Stimulated activated CD4-positive, alpha-beta T cell treated with anti-CD3 and anti-CD28 coated beads, Interleukin-15, amount 100 ng/mL, for 24 hours (primary cell): ENCODE measurements at regions not wholly inside any gene's neighbourhood (a gene's known extent, or its start where the extent isn't known, plus 50 kb on each side); places are given as distances from the start of the nearest gene placed in this dataset.
"Not testable (repeated sequence)": the region's sequence is repeated elsewhere in the genome, so short reads cannot be mapped to it uniquely, and the experiment has no call there.

Source experiments
- DNase-seq: peaks from one replicate; pipeline ENCODE4 v3.0.0-alpha.2; 2020

GRCh38 chr12:131422744-131423143 lies 288.1 kb upstream of the SFSWAP start:
- no peak for DNase-seq

- DNase-seq: no peak
Observed at GRCh38 chr12:131424270-131424669, 286.6 kb upstream of the SFSWAP start.

GRCh38 chr12:131425112-131426075 lies 285.5 kb upstream of the SFSWAP start:
- DNase-seq: no peak

- DNase-seq: no peak
Observed at GRCh38 chr12:131428091-131428685, 282.7 kb upstream of the SFSWAP start.

- not testable (repeated sequence) for DNase-seq
Observed at GRCh38 chr12:131429221-131429620, 281.7 kb upstream of the SFSWAP start.

GRCh38 chr12:131429697-131430096 lies 281.2 kb upstream of the SFSWAP start:
- DNase-seq: not testable (repeated sequence)

- DNase-seq: no peak
Observed at GRCh38 chr12:131430158-131430742, 280.6 kb upstream of the SFSWAP start.

GRCh38 chr12:131431126-131431655 lies 279.7 kb upstream of the SFSWAP start:
- DNase-seq: not testable (repeated sequence)

- no peak for DNase-seq
Observed at GRCh38 chr12:131432532-131433260, 278.2 kb upstream of the SFSWAP start.

- no peak for DNase-seq
Observed at GRCh38 chr12:131434208-131435125, 276.4 kb upstream of the SFSWAP start.

- no peak for DNase-seq
Observed at GRCh38 chr12:131436922-131437705, 273.8 kb upstream of the SFSWAP start.

- DNase-seq: no peak
Observed at GRCh38 chr12:131437706-131438492, 273.0 kb upstream of the SFSWAP start.

- not testable (repeated sequence) for DNase-seq
Observed at GRCh38 chr12:131438493-131438835, 272.4 kb upstream of the SFSWAP start.

- no peak for DNase-seq
Observed at GRCh38 chr12:131438881-131439280, 272.0 kb upstream of the SFSWAP start.

GRCh38 chr12:131439752-131440151 lies 271.1 kb upstream of the SFSWAP start:
- not testable (repeated sequence) for DNase-seq

- DNase-seq: not testable (repeated sequence)
Observed at GRCh38 chr12:131440209-131441059, 270.5 kb upstream of the SFSWAP start.

- no peak for DNase-seq
Observed at GRCh38 chr12:131441060-131441396, 269.9 kb upstream of the SFSWAP start.

GRCh38 chr12:131441638-131442336 lies 269.1 kb upstream of the SFSWAP start:
- DNase-seq: no peak
